Fibroblast of lung (primary cell): ENCODE measurements at regions not wholly inside any gene's neighbourhood (a gene's known extent, or its start where the extent isn't known, plus 50 kb on each side); places are given as distances from the start of the nearest gene placed in this dataset.
"Not testable (repeated sequence)": the region's sequence is repeated elsewhere in the genome, so short reads cannot be mapped to it uniquely, and the experiment has no call there.

Experiments used
- DNase-seq, 2 donors: peaks; one replicate each; pipeline versions ENCODE4 v3.0.0 to v3.0.0-alpha.2; 2010; ENCODE audit warnings: low read depth in 2 of 2
- H2AFZ ChIP-seq: 2 replicates; pipeline ENCODE4 v1.5.1; 2012; ENCODE audit warnings: low read length, control low read depth, inconsistent platforms
- H3K27ac ChIP-seq: 2 replicates; pipeline ENCODE4 v1.5.1; 2011; ENCODE audit warnings: low read length, control low read depth; ENCODE audit not compliant: insufficient read depth
- H3K27me3 ChIP-seq: 2 replicates; pipeline ENCODE4 v1.5.1; 2011; ENCODE audit warnings: mild to moderate bottlenecking, low read length; ENCODE audit not compliant: control insufficient read depth, insufficient read depth
- H3K36me3 ChIP-seq: 2 replicates; pipeline ENCODE4 v1.5.1; 2011; ENCODE audit warnings: low read length; ENCODE audit not compliant: control insufficient read depth, insufficient read depth
- H3K4me1 ChIP-seq: 2 replicates; pipeline ENCODE4 v1.5.1; 2011; ENCODE audit warnings: low read length; ENCODE audit not compliant: control insufficient read depth, insufficient read depth; ENCODE audit errors: extremely low read depth
- H3K4me2 ChIP-seq: 2 replicates; pipeline ENCODE4 v1.5.1; 2011; ENCODE audit warnings: low read length, control low read depth; ENCODE audit not compliant: insufficient read depth; ENCODE audit errors: extremely low read depth
- H3K4me3 ChIP-seq, 4 experiments: fragments of 200-600 bp in 1 of 4; sonication (generic) in 1 of 4; replicated peaks in 1 of 4; 2 replicates each; pipeline ENCODE4 v1.5.1; 2011 to 2016; ENCODE audit warnings: low read length in 4 of 4, low read depth in 3 of 4, mild to moderate bottlenecking in 3 of 4, control low read depth in 2 of 4, inconsistent platforms in 1 of 4, mixed read lengths in 1 of 4; ENCODE audit not compliant: insufficient read depth in 1 of 4; ENCODE audit errors: control extremely low read depth in 1 of 4
- H3K79me2 ChIP-seq: 2 replicates; pipeline ENCODE4 v1.5.1; 2012; ENCODE audit warnings: mild to moderate bottlenecking, low read length, inconsistent platforms; ENCODE audit not compliant: control insufficient read depth, insufficient read depth
- H3K9ac ChIP-seq: 2 replicates; pipeline ENCODE4 v1.5.1; 2011; ENCODE audit warnings: mild to moderate bottlenecking, low read length, control low read depth; ENCODE audit not compliant: insufficient read depth
- H3K9me3 ChIP-seq: 2 replicates; pipeline ENCODE4 v1.5.1; 2012; ENCODE audit warnings: low read depth, low read length; ENCODE audit not compliant: control insufficient read depth, insufficient read depth
- H4K20me1 ChIP-seq: 2 replicates; pipeline ENCODE4 v1.5.1; 2011; ENCODE audit warnings: low read length; ENCODE audit not compliant: control insufficient read depth, insufficient read depth; ENCODE audit errors: extremely low read depth
- CTCF ChIP-seq, 2 donors: IDR thresholded peaks in 1 of 2; conservative IDR thresholded peaks in 1 of 2; 1 replicate in 1 of 2; 2 replicates in 1 of 2; pipeline ENCODE4 v1.5.1; 2011 to 2012; ENCODE audit warnings: low read length in 2 of 2, control low read depth in 1 of 2, inconsistent platforms in 1 of 2, low read depth in 1 of 2, mild to moderate bottlenecking in 1 of 2
- EZH2 ChIP-seq: IDR thresholded peaks from 2 replicates; pipeline ENCODE4 v1.5.1; 2012; ENCODE audit warnings: low read length, control low read depth, mild to moderate bottlenecking; ENCODE audit errors: missing control alignments

GRCh38 chr4:123234955-123235354, 161.6 kb upstream of the SPRY1 start:
- H3K27me3 ChIP-seq: no peaks in the 10 kb centered on the region
- H3K36me3 ChIP-seq: no peaks in the 10 kb centered on the region
- H3K4me1 ChIP-seq: peaks cover 2% of the 10 kb centered on the region
- DNase-seq: peak in 1 of 2 donors; percentile 48
- no peak overlapping the region for H3K4me2 ChIP-seq
- no peak overlapping the region for H3K4me3 ChIP-seq
- H2AFZ ChIP-seq: no peak overlapping the region
- no peak overlapping the region for H3K9ac ChIP-seq
- H3K79me2 ChIP-seq: no peaks in the 10 kb centered on the region
- no peak for TF ChIP-seq CTCF (conservative IDR thresholded peaks at IDR 0.05 in 1 of 2, IDR thresholded peaks at IDR 0.05 in 1 of 2; ENCODE audit: low read depth in 1 of 2, low read length in 2 of 2)
- no peak for TF ChIP-seq EZH2
- H3K27ac ChIP-seq: no peak overlapping the region
- no peaks in the 10 kb centered on the region for H3K9me3 ChIP-seq
- no peaks in the 10 kb centered on the region for H4K20me1 ChIP-seq

- no peaks in the 10 kb centered on the region for H3K27me3 ChIP-seq
- peak in 1 of 2 donors; percentile 85 for DNase-seq
- H4K20me1 ChIP-seq: no peaks in the 10 kb centered on the region
- H3K9me3 ChIP-seq: no peaks in the 10 kb centered on the region
- no peak overlapping the region for H3K4me3 ChIP-seq
- peaks cover 2% of the 10 kb centered on the region for H3K4me1 ChIP-seq
- no peak overlapping the region for H3K9ac ChIP-seq
- no peak overlapping the region for H3K4me2 ChIP-seq
- no peaks in the 10 kb centered on the region for H3K36me3 ChIP-seq
- no peak overlapping the region for H3K27ac ChIP-seq
- TF ChIP-seq CTCF (conservative IDR thresholded peaks at IDR 0.05 in 1 of 2, IDR thresholded peaks at IDR 0.05 in 1 of 2; ENCODE audit: low read depth in 1 of 2, low read length in 2 of 2): no peak
- no peak for TF ChIP-seq EZH2
- H2AFZ ChIP-seq: no peak overlapping the region
- H3K79me2 ChIP-seq: no peaks in the 10 kb centered on the region
Measured at GRCh38 chr4:123235431-123235830, 161.2 kb upstream of the SPRY1 start.

- Histone ChIP-seq H3K27me3 (no peaks in the 10 kb centered on the region), H3K36me3 (no peaks in the 10 kb centered on the region), H3K27ac (no peak overlapping the region), H4K20me1 (no peaks in the 10 kb centered on the region), H3K9me3 (no peaks in the 10 kb centered on the region), H3K9ac (no peak overlapping the region), H3K79me2 (no peaks in the 10 kb centered on the region), H2AFZ (no peak overlapping the region), H3K4me3 (no peak overlapping the region), H3K4me1 (peaks cover 2% of the 10 kb centered on the region), H3K4me2 (no peak overlapping the region)
- TF ChIP-seq CTCF (conservative IDR thresholded peaks at IDR 0.05 in 1 of 2, IDR thresholded peaks at IDR 0.05 in 1 of 2; ENCODE audit: low read depth in 1 of 2, low read length in 2 of 2) (no peak), EZH2 (no peak)
- no peak for DNase-seq
Measured at GRCh38 chr4:123236606-123237005, 160.0 kb upstream of the SPRY1 start.

- not testable (repeated sequence) for DNase-seq, H3K79me2 ChIP-seq, H3K4me2 ChIP-seq, H3K36me3 ChIP-seq, H2AFZ ChIP-seq, H3K4me1 ChIP-seq, H3K27ac ChIP-seq, H3K9ac ChIP-seq, H3K9me3 ChIP-seq, H3K27me3 ChIP-seq, H3K4me3 ChIP-seq, H4K20me1 ChIP-seq
Measured at GRCh38 chr4:123240286-123240685, 156.3 kb upstream of the SPRY1 start.

GRCh38 chr4:123243220-123243619, 153.4 kb upstream of the SPRY1 start:
- not testable (repeated sequence) for H3K4me2 ChIP-seq, H2AFZ ChIP-seq, H3K79me2 ChIP-seq, H3K9ac ChIP-seq, H3K4me3 ChIP-seq, H3K27me3 ChIP-seq, H3K9me3 ChIP-seq, H3K4me1 ChIP-seq, H3K36me3 ChIP-seq, H3K27ac ChIP-seq, H4K20me1 ChIP-seq, DNase-seq
